ENCODE measurements at regions not wholly inside any gene's neighbourhood (a gene's known extent, or its start where the extent isn't known, plus 50 kb on each side); places are given as distances from the start of the nearest gene placed in this dataset.

DNA sequence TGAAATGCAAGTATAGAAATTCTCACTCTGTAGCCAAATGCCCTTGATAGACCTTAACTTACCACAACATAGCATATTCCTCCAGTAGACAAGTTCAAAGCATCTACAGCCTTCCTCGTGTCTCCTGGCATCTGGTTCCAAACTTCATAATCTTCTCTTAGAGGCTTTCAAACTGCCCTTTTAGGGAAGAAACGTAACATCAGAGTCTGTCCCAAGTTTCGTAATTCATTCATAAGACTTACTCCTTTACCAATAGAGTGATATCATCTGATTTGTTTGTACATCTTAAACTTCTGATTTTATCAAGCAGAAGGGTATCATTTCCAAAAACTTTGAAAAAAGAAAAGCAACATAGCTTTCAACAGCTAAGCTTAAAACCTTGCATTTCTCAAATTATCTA is 137.4 kb downstream of the SPRY2 start:
- no peak for TF ChIP-seq CTCF (IDR thresholded peaks at IDR 0.05)
- no peak for DNase-seq (ENCODE audit: low spot score)
- ATAC-seq (ENCODE audit: low FRiP score): no peak

GRCh38 chr13:80201694-80202468 is 139.0 kb downstream of the SPRY2 start:
- no peak for ATAC-seq (ENCODE audit: low FRiP score)
- TF ChIP-seq CTCF (IDR thresholded peaks at IDR 0.05): no peak
- DNase-seq (ENCODE audit: low spot score): no peak

GRCh38 chr13:80199585-80200292 is 141.2 kb downstream of the SPRY2 start:
- TF ChIP-seq CTCF (IDR thresholded peaks at IDR 0.05): no peak
- ATAC-seq (ENCODE audit: low FRiP score): no peak
- DNase-seq (ENCODE audit: low spot score): no peak

DNA sequence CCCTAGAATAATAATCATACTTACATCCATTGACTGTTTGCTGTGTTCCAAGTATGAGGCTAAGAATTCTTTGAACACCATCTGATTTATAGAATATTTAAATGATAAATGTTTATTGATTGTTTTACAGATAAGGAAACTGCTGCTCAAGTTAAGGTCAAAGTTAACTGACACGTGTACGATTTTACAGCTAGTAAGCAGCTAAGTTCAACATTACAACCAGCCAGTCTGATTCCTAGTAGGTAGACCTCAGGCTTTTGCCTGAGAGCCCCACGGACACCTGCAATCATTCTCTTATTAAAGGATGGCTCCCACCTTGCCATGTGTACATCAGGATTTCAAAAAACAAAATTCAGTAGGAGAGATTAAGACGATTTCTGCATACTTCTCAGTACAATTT is 141.9 kb downstream of the SPRY2 start:
- ATAC-seq (ENCODE audit: low FRiP score): no peak
- DNase-seq (ENCODE audit: low spot score): no peak
- no peak for TF ChIP-seq CTCF (IDR thresholded peaks at IDR 0.05)

DNA sequence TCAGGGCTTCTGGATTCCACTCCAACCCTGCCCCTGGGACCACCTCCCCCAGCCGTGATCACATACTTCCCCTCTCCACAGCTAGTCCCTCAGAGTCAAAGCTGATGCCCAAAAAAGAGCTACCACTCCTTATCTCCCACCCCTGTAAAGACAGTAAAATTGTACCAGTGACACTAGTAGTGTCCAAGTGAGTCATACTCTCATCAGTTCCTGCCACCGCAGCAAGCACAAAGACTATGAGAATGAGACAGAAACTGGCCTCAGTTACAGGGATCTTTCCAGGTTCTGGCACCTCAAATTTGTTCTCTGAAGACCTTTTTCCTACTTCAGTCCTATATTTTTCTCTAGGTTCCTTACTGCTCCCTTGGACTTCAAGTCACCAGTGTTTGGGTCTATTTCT is 144.2 kb downstream of the SPRY2 start:
- no peak for ATAC-seq (ENCODE audit: low FRiP score)
- no peak for DNase-seq (ENCODE audit: low spot score)
- no peak for TF ChIP-seq CTCF (IDR thresholded peaks at IDR 0.05)

- no peak for DNase-seq (ENCODE audit: low spot score)
- ATAC-seq (ENCODE audit: low FRiP score): no peak
- no peak for TF ChIP-seq CTCF (IDR thresholded peaks at IDR 0.05)
These were observed 145.3 kb downstream of the SPRY2 start for GRCh38 chr13:80195649-80196048.

Data from omental fat pad (tissue), 3 donors.